ENCODE measurements at regions not wholly inside any gene's neighbourhood (a gene's known extent, or its start where the extent isn't known, plus 50 kb on each side); places are given as distances from the start of the nearest gene placed in this dataset.
"Not testable (repeated sequence)": the region's sequence is repeated elsewhere in the genome, so short reads cannot be mapped to it uniquely, and the experiment has no call there.

DNA sequence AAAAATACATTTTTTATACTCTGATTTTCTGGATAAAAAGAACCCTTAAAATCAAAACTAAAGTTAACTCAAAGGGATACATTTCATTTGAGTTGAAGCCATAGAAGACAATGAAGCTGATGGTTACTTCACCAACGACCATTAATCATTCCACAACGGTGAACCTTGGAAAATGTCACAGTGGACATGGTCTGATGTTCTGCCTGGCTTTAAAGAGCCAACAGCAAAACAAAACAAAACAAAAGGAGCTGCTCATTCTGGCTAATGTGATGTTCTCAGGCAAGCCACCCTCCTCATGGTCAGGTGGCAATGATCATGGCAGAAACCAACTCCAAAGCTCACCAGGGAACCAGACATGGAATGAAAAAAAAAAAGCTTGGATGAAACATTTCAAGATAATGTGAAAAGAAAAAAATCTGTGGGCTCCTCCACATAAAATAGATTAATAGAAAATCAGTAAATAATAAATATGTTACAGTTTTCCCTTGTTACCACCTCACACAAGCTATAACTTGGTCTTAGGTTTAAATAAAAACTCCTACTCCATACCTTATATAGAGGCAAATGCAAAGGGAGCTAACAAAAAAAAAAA, 90.1 kb upstream of the SERTAD2 start:
- no peak for DNase-seq

DNA sequence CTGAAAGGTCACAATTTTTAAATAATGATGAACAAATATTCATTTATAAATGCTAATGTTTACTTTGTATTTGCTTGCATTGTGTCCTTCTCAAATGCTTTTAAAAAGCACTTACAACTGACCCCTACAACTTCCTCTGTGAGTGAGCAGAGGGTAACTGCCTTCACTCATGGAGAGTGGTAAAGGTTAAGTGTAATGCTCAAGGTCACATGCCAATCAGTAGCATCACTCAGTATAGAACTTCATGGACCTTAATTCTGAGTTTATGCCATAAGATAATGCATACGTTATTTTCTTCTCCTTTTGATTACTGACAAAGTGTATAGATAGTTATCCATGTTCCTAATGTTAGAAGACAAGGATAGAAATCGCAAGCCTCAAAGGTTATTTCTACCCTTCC, 91.8 kb upstream of the SERTAD2 start:
- DNase-seq = no peak

DNA sequence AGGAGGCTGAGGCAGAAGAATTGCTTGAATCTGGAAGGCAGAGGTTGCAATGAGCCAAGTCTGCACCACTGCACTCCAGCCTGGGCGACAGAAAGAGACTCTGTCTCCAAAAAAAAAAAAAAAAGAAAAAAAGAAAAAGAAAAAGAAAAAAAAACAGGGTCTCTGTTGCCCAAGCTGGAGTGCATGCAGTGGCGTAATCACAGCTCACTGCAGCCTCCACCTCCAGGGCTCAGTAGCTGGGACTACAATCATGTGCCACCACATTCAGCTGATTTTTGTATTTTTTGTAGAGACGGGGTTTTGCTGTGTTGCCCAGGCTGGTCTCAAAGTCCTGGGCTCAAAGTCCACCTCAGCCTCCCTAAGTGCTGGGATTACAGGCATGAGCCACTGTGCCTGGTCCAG, 94.0 kb upstream of the SERTAD2 start:
- DNase-seq = not testable (repeated sequence)

DNA sequence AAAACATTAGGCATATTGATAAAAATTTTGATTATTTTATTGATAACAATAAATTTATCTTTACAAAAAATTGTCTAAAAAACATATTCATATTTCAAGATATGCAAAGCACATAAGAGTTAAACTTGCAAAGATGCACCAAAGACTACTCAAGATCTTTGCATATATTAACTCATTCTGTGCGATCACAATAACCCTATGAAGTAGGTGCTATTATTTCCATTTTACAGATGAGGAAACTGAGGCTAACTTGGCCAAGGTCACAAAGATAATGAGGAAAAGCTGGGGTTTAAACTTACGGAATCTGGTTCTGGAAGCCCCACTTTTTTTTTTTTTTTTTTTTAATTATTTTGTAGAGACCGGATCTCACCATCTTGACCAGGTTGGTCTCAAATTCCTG, 94.4 kb upstream of the SERTAD2 start:
- no peak for DNase-seq

DNA sequence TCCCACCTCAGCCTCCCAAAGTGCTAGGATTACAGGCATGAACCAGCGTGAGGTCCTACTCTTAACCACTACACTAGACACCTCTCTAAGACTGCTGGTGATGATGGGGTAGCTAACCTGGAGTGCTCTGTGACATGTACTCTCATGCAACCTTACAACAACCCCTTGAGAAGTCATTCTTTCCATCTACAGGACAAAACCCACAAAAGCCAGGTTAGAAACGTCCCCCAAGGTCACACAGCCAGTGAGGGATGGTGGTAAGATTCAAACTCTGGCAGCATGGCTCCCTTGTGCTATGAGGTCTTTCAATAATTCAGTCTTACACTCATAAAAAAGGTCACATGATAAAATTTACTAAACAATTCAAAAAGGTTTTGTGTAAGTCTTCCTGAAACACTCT, 94.8 kb upstream of the SERTAD2 start:
- peak in 1 of 2 experiments; percentile 15 for DNase-seq

DNA sequence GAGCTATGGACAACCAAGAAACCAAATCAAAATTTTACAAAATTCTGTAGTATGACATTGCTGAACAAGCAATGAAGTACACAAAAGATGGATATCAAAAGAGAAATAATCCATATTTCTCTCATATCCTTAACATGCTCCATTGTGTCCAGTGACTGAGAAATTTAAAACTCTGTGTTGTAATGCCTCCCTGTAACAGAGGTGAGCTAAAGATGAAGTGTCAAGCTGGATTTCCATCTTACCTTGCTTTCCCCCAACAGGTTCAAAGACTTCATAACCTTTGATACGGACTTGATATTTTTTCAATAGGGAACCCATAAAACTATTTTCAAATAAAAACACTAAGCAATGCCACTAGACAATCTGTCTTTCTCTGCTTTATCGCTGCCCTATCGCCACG, 95.7 kb upstream of the SERTAD2 start:
- no peak for DNase-seq

DNA sequence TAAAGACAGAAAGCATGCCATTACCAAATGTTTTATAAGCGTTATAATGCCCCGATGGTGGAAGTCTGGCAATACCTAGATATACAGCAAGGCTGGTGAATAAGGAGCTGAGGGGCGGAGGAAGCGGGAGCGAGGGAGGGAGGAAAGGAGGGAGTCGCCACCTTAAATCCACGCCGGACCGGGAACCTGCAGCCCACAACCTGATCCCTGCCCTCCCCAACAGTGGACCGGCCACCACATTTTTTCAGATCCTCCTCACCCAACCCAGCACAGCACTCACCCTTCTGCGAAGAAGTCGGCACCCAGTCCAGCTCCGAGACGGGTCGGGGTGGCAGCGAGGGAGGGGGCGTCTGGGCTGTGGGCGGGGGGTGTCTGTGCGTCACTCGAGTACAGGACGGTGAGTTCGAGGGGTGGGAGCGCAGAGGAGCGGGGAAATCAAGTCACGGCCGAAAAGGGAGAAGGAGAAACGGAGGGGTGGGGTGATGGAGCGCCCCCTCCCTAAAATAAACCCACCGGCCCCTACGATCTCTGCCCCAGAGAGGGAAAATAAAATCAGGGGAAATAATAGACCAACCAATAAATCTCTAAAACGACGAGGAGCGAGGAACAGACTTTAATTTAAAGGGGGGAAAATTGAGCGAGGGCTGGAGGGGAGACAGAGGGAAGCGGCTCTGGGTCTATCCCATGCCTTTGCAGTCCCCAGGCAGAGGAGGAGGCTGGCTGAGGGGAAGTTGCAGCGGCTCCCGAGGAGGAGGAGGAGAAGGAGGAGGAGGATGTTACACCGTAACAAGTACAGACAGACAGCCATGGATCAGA, 96.5 kb upstream of the SERTAD2 start:
- DNase-seq = peak; percentile 40 to 50

DNA sequence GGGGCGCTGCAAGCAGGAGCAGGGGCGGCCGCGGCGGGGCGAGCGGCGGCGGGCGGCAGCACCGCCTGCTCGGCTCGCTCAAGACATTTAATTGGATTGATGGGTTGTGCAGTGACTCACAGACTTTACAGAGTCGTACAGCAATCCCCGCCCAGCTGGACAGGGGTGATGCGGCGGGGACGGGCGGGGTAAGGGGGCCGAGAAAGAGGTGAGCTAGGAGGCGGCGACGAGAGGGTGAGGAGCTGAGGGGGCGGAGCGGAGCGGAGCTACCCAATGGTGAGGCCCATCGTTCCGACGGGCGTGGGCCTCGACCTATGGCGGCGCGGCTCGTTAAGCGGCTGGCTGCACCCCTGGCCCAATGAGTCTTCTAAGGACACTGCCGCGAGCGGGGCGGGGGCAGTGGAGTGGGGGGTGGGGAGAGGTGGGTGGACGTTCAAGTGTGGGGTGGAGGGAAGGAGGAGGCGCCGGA, 97.1 kb upstream of the SERTAD2 start:
- DNase-seq = peak; percentile 96 to 99

DNA sequence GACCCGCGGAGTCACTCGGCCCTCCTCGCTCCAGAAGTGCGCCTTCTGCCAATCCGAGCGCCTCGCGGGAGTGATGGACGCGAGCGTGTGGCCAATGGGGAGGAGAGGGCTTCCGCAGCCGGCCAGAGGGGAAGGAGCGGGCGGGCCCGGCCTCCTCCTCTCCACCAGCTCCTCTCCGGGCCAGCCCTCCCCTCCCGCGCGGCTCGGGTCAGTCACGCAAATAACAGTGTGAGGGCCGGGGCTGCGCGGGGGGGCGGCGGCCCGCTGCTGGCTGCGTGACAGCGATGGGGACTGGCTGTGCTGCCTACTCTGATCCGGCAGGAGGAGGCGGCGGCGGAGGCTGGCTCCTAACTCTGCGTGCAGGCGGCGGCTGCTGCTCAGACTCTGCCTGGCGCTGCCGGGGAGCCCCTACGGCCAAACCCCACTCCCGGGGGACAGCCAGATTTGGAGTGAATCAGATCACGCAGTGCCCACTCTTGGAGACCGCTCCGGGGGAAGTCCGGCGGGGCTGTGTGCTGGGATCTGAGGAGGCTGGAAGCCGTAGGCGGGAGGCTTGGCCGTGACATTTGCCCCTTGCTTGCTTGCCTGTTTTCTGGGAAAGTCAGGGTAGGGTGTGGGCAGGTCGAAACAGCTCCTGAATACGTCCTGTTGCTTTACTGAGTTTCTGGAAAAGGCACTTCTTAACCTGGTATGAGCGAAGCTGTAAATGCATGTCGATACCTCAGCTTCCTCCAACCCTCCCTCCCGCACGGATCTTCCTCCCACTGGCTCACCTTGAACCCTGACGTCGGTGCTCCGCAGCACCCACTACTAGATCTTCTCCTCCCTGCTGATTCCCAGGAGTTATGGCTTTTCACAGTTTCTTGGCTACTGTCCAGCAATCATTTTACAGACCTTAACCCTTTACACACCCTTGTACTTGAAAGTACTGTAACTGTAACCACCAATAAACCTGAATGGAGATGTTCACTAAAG, 97.9 kb upstream of the SERTAD2 start:
- DNase-seq = peak in 1 of 2 experiments; percentile 26

DNA sequence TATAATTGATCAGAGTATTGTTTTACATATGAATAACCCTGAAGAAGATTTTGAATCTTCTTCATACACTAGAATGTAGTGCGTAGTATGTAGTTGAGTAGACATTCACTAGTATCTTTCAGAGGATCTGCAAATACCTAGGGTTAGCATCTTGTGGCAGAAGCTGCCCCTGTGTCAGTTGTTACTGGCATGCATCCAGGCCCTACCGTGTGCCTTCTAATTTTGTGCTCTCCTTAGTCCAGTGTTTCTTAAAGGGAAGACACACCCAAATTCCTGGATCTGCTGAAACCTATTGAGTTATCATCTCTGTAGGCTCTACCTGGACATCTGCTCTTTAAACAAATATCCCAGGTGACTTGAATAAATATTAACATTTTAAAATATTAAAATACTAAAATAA, 99.7 kb upstream of the SERTAD2 start:
- no peak for DNase-seq

DNA sequence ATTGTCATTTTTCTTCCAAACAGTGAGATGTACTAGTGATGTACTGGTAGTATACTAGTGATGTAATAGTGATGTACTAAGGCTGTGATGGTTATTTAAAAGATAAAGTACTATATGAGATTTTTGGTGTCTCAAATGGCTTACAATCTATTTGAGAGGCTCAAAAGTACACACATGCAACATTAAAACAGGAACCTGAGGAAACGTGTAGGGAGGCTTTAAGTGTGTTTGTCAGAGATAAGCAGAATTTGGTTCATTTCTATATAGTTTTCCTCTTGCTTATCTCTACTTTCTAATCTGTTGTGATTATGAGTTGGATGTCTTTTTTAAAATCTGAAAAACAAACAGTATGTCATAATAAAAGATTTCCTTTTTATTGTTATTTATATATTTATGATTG, 100.9 kb upstream of the SERTAD2 start:
- no peak for DNase-seq

DNA sequence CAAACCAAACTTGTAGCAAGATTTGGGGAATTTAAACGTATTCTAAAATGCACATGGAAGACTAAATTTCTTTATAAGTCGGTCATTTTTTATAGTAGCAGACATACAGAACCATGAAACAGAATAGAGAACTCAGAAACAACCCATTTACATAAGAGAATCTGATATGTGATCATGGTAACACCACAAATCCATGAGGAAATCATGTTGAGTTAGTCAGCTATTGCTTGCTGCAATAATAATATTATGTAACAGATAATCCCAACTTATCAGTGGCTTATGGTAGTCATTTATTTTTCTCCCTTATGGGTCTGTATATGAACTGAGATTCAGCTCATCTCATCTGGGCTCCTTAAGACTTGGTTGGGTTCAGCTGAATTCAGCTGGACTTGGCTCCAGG, 103.4 kb upstream of the SERTAD2 start:
- DNase-seq = no peak

DNA sequence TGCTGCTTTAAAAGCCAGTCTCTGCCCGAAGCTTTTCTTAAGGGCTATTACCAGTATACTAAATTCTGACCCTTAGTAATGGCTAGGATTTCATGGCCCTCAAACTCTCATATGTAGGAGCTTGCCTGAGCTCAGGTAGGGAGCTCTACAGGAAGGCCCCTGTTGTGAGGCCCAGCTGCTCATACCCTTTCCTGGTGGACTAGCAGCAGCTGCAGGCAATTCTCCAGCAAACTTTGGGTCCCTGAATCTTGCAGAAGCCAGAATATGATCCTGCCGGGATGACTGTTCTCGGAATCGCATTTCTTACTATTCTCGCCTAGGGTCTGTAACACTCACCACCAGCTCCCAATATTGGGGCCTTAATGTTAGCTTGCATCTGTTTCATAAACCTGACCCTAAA, 106.4 kb upstream of the SERTAD2 start:
- no peak for DNase-seq

DNA sequence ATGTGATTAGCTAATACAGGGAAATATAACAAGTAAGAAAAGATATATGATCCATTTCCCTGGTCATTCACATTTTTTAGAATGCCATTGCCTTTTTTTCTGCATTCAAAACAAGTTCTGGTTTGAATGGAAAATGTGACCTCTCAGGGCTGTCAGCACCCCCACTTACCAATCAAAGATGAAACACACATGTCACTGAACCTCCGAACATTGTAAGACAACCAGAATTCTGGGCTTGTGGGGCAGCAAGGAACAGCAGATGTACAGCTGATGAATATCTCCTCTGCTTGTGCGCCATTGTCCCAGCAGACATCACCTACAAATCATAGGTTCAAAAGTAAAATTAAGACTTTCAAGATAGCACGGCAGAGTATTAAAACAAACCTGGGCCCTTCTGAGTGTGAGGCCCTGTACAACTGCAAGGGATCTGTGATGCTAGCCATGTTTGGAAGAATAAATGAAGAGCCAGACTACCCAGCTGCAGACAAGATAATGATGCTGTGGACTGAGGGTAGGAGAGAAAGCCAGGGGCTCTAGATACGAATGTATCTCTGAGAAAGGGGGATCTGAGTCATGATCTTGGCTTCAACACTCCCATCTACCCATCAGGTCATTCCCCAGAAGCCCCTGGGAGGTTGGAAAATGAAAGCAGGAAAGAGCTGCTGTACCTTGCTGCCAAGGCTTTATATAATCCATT, 108.7 kb upstream of the SERTAD2 start:
- DNase-seq = no peak

DNA sequence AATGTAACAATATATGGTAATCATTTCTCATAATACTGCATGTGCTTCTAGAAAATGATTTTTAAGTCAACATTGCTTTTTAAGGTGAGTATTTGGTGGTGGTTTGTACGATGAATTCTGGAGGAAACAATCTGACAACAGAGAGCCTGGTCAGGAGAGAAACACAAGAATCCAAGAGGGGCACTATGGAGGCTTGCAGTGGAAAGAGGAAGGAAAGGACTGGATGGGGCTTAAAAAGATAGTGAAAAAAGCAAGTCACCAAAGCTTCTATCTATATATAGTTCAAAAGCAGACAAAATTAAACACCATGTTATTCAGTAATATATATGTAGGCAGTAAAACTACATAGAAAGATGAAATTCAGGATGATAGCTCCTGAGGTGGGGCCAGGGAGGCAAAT, 109.4 kb upstream of the SERTAD2 start:
- DNase-seq = no peak

DNA sequence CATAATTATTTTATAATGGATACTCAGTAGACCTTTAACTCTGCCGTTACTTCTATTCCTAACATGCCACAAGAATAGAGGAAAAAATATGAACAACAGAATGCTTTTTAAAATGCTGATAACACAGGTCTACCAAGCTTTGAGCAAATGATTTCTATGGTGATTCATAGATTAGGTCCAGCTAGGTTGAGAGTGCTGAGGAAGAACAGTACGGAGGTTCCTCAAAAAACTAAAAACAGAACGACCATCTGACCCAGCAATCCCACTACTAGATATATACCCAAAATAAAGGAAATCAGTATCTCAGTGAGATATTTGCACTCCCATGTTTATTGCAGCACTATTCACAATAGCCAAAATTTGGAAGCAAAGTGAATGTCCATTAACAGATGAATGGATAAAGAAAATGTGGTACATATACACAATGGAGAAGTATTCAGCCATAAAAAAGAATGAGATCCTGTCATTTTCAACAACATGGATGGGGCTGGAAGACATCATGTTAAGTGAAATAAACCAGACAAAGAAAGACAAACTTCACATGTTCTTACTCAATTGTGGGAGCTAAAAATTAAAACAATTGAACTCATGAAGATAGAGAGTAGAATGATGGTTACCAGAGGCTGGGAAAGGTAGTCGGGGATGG, 111.6 kb upstream of the SERTAD2 start:
- DNase-seq = no peak

DNA sequence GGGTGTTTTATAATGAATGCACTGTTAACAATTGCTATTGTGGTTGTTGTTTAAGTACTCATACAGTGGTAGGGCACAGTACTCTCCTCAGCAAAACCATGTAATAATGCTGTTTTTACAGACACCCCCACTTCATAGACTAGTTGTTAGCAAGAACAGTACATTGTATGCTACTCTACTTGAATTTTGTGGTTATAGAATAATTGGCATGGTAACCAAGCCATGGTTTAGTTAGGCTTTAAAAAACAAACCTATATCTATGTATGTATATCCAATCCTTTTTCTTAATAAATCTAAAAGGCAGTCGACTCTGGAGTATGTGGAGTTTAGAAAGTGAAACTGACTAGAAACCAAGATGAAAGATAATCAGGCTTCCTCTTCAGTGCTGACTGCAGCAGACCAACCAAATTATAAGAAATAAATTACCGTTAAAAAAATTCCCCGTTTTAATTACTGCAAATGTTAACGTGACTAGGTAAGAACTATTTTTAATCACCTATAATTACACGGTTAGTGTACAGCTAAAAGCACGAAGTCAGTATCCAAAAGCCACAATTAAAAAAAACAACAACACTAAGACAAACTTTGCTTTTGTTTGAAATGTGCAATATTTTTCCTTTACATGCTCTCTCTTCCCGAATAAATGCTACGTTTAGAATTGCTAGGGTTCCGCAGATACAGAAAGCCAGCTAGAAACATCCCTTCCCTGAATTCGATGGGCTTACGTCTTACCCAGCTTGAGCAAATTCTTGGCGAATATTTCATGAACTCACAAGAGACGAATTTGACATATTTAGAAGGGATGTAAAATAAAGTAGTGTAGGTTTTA, 113.3 kb upstream of the SERTAD2 start:
- DNase-seq = no peak

DNA sequence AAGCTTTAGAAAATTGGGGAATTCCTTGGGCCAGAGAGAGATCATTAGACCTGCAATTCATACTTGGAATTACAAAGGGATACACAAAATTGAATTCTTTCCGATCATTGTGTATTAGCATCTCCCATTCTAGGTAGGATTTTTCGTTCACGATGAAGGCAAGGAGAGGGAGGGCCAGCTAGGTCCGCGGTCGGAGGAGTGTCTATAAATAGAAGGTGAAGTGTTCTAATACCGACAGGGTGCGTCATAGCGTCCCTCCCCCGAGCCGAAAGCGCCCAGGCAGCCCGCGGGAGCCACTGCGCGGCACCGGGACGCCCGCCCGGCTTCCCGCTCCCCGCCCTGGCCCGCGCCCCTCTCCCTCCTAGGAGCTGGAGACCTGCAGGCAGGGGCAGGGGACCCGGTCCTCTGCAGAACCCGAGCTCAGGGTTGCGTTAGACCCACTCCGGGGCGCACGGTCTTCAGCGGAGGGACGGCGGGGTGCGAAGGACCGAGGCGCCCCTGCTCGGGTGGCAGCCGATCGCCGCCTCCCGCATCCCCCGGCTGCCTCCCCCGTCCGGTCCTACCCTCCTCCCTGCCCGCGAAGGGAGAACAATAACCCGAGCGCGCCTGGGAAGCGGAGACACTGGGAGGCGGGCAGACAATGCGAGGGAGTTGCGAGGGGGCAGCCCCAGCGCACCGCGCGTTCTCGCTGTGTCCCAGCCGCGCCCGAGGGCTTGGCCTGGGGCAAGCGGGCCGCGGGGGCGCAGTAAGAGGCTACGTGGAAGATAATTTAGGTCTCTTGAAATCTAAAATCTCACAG, 114.2 kb upstream of the SERTAD2 start:
- peak; percentile 69 to 76 for DNase-seq

DNA sequence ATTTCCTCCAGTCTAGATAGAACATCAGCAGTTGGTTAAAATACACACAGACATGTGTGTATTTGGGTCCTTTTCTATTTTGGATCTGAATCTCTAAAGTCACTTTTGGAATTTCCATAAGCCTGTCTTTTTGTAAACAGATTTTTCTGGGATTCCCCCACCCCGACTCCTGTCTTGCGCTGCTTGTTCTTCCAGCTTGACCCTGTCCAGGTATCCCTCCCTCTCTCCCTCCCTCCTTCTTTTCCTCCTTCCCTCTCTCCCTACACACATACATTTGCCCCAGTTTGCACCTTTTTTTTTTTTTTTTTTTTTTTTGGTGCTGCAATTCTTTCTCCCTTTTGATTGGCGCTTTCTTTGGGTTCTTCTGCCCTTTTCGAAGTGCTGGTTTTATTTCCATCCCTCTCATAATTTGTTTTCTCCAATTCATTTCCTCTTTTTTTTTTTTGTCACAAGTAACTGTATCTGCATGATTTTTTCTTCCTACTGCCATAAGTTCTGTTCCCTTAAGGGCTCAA, 114.8 kb upstream of the SERTAD2 start:
- no peak for DNase-seq

DNA sequence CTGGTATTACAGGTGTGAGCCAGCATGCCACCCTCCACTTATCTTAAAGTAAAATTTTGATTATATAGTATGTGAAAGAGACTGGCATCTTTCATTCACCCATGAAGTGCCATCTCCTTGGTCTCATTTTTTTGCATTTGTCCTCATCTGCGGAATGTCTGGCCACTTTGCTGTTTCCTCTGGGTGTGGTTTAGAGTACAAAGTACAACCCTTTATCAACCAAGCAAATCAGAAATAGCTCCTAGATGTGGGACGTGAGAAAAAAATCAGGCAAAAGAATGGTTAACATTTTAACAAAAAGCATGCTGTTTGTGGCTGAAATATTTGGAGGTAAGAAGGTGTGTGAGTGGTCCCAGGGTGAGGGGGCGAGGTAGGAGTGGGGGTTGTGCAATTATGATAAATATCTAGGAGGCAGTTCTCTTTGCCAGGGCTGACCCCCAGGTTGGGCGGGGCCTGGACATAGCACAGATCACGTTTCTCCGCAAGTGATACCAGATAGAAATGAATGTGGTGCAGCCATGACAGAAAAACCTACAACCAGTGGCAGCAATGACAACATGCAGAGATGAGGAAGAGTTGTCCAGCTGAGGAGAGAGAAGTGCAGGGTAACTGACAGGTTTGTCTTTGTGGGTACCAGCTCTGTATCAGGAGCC, 115.8 kb upstream of the SERTAD2 start:
- DNase-seq = no peak
